ENCODE measurements at regions not wholly inside any gene's neighbourhood (a gene's known extent, or its start where the extent isn't known, plus 50 kb on each side); places are given as distances from the start of the nearest gene placed in this dataset.
"Not testable (repeated sequence)": the region's sequence is repeated elsewhere in the genome, so short reads cannot be mapped to it uniquely, and the experiment has no call there.

DNA sequence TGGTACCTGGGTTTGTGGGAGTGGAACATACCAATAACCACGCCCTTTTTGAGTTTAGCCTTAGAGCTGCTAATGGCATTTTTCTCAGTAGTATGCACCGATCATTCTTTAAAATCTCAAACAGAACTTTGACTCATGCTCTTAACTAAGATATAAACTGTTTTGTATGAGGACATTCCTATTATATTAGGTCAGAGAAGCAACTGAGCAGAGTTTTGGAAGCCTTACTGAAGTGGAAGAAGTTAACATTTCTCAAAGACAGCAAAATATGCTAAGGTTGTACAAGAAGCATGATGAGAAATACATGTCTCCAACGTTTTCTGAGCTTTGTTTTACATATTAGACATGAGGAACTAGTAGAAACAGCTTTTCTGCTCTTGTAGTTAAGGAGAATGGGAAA is 819.2 kb downstream of the FSCB start:
- Mint-ChIP-seq H3K27ac (no peak overlapping the region), H3K36me3 (no peaks in the 10 kb centered on the region), H3K9me3 (peaks cover 4 to 17% of the 10 kb centered on the region in 2 donors)
- DNase-seq (ENCODE audit: low spot score in 2 of 2), result no peak
- ATAC-seq, result no peak

DNA sequence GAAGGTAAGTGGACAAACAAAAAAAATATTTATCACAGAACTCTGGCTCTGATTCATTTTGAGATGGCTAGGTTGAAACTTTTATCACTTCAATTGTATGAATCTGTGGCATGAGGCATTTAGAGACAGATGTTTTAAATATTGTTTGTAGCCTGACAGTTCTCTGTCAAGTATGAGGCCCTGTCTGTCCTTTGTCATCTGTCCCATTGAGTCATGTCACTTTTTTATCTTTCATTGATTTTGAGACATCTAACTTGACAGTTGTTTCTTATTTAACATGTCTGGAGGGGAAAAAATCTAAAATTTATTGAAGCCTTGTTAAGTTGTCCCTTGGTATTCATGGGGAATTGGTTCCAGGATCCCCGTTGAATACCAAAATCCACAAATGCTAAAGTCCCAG is 829.5 kb downstream of the FSCB start:
- no peak overlapping the region for H3K27ac Mint-ChIP-seq
- DNase-seq (ENCODE audit: low spot score in 2 of 2) (no peak), ATAC-seq (no peak)
- H3K36me3 Mint-ChIP-seq, result no peaks in the 10 kb centered on the region
- peaks cover 9 to 19% of the 10 kb centered on the region in 2 donors for H3K9me3 Mint-ChIP-seq

DNA sequence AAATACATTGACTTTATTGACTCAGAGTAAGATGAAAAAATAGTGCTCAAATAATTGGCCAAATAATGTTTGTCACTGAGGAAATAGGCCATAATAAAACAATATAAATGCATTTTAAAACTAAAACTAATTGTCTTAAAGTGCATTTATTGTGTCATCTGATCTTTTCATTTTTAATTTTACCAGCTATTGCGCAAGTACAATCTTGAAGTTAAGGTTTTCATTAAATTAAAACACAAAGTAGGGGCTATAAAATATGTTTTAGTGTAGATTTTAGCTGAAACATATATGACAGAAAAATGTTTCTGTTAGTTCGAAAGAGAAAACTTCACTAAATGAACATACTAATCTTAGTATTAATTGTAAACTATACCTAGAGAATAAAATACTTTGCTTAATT is 832.8 kb downstream of the FSCB start:
- Mint-ChIP-seq H3K27ac (no peak overlapping the region), H3K9me3 (peaks cover 25 to 28% of the 10 kb centered on the region in 2 donors), H3K36me3 (no peaks in the 10 kb centered on the region)
- DNase-seq (ENCODE audit: low spot score in 2 of 2) (no peak), ATAC-seq (no peak)

DNA sequence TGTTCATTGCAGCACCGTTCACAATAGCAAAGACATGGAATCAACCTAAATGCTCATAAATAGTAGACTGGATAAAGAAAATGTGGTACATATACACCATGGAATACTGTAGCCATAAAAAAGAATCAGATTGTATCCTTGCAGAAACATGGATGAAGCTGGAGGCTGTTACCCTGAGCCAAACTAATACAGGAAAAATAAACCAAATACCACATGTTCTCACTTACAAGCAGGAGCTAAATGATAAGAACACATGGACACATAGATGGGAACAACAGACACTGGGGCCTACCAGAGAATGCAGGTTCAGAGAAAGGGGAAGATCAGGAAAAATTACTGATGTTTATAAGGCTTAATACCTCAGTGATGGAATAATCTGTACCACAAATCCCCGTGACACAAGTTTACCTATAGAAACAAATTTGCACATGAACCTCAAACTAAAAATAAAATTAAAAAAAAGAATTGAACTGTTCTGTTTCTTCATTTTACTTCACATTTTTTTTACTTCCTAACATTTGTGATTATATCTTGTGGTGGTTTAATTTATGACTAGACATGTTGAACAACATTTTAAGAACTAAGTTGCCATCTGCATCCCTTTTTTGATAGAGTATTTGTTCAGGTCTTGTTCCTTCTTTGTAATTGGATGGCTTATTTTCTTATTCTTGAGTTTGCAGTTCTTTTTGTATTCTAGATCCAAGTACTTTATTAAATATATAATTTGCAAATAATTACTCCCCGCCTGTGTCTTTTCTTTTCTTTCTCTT is 835.2 kb downstream of the FSCB start:
- DNase-seq (ENCODE audit: low spot score in 2 of 2) (no peak), ATAC-seq (no peak)
- peaks cover 0 to 2% of the 10 kb centered on the region in 2 donors for H3K36me3 Mint-ChIP-seq
- H3K27ac Mint-ChIP-seq, result no peak overlapping the region
- H3K9me3 Mint-ChIP-seq, result peaks cover 38 to 39% of the 10 kb centered on the region in 2 donors

DNA sequence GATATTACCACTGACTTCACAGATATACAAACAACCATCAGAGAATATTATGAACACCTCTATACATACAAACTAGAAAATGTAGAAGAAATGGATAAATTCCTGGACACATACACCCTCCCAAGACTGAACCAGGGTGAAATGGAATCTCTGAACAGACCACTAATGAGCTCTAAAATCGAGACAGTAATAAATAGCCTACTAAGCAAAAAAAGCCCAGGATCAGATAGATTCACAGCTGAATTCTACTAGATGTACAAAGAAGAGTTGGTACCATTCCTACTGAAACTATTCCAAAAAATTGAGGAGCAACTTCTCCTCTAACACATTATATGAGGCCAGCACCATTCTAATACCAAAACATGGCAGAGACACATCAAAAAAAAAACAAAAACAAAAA is 837.7 kb downstream of the FSCB start:
- Mint-ChIP-seq H3K36me3 (peaks cover 0 to 7% of the 10 kb centered on the region in 2 donors), H3K9me3 (peaks cover 34 to 44% of the 10 kb centered on the region in 2 donors), H3K27ac (no peak overlapping the region)
- ATAC-seq (no peak), DNase-seq (ENCODE audit: low spot score in 2 of 2) (no peak)

DNA sequence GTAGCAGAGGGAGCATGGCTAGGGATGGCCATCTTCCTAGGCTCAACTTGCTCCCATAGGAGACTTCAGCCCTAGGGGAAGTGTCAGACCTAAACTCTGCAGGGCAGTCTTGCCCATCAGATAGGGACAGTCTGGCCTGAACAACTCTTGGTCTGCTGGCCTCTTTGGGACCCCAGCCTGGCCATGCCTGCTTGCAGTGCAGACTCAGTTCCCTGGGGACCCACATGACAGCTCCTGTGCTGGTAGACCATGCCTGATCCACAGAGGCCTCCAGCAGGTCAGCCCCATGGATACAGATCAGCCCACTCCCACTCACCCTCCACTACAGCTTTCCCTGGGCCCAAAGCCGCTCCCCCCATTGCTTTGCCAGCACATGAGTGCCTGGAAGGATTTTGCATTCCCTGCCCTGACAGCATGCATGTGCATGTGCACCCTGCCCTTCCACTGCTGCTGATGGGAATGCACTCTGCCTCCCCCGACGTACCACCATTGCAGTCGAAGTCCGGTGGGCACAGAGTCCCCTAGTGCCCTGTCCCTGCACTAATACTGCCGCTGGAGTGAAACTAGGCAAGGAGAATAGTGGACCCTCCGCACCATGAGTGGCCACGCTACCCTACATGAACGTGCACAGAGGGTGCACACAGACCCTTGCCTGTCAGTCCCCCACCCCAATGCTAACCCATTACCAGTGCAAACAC is 841.4 kb downstream of the FSCB start:
- DNase-seq (ENCODE audit: low spot score in 2 of 2), result no peak
- no peak for ATAC-seq
- Mint-ChIP-seq H3K27ac (no peak overlapping the region), H3K9me3 (peaks cover 24 to 31% of the 10 kb centered on the region in 2 donors), H3K36me3 (peaks cover 0 to 7% of the 10 kb centered on the region in 2 donors)

DNA sequence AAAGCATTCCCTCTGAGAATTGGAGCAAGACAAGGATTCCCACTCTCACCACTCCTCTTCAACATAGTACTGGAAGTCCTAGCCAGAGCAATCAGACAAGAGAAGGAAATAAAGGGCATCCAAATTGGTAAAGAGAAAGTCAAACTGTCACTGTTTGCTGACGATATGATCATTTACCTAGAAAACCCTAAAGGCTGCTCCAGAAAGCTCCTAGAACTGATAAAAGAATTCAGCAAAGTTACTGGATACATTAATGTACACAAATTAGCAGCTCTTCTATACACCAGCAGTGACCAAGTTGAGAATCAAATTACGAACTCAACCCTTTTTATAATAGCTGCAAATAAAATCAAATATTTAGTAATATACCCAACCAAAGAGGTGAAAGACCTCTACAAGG is 851.9 kb downstream of the FSCB start:
- ATAC-seq; DNase-seq (ENCODE audit: low spot score in 2 of 2); H3K27ac Mint-ChIP-seq: not testable (repeated sequence)
- Mint-ChIP-seq H3K9me3 (peaks cover 23 to 37% of the 10 kb centered on the region in 2 donors), H3K36me3 (peaks cover 0 to 11% of the 10 kb centered on the region in 2 donors)

DNA sequence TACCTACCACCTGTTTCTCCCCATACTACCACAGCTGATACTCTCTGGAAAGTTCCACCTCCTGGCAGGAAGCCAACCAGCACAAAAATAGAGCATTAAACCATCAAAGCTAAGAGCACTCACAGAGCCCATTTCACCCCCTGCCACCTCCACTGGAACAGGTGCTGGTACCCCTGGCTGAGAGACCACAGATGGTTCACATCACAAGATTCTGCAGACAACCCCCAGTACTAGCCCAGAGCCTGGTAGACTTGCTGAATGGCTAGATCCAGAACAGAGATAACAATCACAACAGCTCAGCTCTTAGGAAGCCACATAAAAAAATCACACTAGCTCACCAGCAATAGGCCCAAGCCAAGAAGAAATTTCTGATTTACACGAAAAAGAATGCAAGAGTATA is 855.2 kb downstream of the FSCB start:
- Mint-ChIP-seq H3K27ac (no peak overlapping the region), H3K9me3 (peaks cover 28 to 37% of the 10 kb centered on the region in 2 donors), H3K36me3 (peaks cover 0 to 11% of the 10 kb centered on the region in 2 donors)
- DNase-seq (ENCODE audit: low spot score in 2 of 2) (no peak), ATAC-seq (no peak)

DNA sequence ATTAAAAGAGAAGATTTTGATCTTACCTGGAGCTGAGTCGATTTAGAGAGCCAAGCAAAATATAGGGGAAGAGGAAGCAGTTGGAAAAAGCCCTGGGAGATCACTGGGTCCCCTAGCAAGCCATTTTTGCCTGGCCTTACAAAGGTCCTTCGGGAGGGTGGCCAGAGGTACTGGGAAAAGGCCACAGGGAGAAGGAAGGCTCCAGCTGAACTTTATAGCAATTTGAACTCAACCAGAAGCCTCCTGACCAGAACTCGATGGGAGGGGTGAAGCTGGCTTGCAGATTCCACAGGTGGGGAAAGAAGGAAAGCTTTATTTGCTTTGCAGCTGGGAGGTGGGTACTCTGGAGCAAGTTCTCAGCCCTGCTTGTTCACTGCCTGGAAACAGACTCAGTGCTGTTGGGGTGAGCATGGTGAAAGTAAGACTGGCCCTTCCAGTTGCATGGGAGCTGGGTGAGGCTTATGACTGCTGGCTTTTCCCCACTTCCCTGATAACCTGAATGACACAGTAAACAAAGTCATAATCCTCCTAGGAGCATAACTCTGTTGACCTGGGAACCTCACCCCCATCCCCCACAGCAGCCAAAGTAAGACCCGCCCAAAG is 855.8 kb downstream of the FSCB start:
- no peak for ATAC-seq
- H3K36me3 Mint-ChIP-seq, result peaks cover 0 to 11% of the 10 kb centered on the region in 2 donors
- no peak overlapping the region for H3K27ac Mint-ChIP-seq
- peaks cover 28 to 37% of the 10 kb centered on the region in 2 donors for H3K9me3 Mint-ChIP-seq
- no peak for DNase-seq (ENCODE audit: low spot score in 2 of 2)

DNA sequence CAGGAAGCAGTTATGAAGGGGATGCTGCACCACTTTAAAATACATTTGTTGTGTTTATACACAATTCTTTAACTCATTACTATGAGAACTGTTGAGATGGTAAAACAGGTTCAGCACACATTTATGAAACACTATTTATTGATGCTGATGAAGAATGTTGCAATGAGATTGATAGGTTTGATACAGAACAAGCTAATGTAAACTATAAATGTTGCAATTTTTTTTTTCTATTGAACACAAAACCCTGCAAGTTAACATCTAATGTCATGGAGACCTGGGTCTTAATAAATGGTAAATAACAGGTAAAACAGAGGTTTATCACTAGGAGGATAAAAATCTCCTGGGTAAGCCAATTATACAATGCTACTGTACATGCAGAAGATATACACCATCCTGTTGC is 857.6 kb downstream of the FSCB start:
- DNase-seq (ENCODE audit: low spot score in 2 of 2), result no peak
- ATAC-seq, result no peak
- Mint-ChIP-seq H3K27ac (no peak overlapping the region), H3K36me3 (peaks cover 0 to 11% of the 10 kb centered on the region in 2 donors), H3K9me3 (peaks cover 30 to 43% of the 10 kb centered on the region in 2 donors)

DNA sequence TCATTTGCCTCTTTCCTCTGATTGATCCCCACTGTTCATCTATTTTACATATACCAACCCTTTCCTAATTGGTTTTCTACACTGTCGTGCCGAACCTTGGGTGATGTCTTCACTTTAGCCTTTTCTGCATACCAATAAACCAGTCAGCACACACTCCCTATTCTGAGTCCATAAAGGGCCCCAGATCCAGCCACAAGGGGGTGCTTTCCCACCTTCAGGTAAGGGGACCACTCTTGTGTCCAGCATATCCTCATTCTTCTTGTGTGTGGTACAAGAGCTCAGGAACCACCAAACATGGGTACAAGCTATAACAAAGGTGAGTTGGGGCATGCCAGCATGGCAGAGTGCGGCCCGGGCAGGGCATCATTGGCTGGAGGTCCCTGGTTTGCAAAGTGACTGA is 859.8 kb downstream of the FSCB start:
- no peak for ATAC-seq
- H3K27ac Mint-ChIP-seq, result no peak overlapping the region
- peaks cover 0 to 7% of the 10 kb centered on the region in 2 donors for H3K36me3 Mint-ChIP-seq
- no peak for DNase-seq (ENCODE audit: low spot score in 2 of 2)
- H3K9me3 Mint-ChIP-seq, result peaks cover 27 to 38% of the 10 kb centered on the region in 2 donors

DNA sequence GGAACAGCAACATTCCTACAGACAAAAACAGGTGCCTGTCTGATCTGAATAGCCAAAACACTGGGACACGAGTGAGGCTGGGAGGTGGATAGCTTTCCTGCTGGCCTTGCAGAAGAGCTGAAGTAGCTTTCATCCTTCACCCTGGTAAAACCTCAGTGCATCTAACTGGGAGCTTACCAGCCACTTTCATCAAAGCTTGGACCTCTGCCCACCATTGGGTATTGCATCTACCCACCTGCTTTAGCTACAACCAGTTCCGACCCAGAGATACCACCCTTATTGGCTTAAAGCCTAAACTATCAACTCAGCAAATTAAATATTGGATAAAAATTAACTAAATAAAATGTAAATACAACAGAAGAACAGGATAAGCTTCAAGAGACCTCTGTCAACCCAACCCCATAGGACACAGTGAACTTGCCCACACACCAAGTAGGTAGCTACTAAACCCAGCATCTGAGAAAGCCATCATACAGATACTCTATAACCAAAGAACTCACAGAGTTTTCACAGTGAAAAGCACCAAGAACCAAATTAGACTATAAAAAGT is 866.3 kb downstream of the FSCB start:
- Mint-ChIP-seq H3K36me3 (no peaks in the 10 kb centered on the region), H3K27ac (no peak overlapping the region), H3K9me3 (peaks cover 15 to 26% of the 10 kb centered on the region in 2 donors)
- DNase-seq (ENCODE audit: low spot score in 2 of 2), result no peak
- no peak for ATAC-seq

DNA sequence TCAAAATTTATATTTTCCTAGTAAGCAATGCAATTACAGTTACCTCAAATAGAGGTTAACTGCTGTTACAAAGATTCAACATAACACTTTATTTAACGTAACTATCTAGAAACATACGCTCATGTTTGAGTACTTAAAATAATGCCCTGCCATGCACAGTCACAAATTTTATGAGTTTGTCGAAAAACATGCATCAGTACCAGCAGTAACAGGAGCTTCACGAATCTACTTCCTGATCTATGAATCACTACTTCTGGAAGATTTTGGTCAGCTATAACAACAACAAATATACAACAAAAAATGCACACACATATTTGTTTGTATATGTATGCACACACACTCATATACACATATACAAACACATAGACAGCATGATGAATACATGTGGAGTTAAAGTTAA is 881.8 kb downstream of the FSCB start:
- peaks cover 4 to 6% of the 10 kb centered on the region in 2 donors for H3K9me3 Mint-ChIP-seq
- no peaks in the 10 kb centered on the region for H3K36me3 Mint-ChIP-seq
- DNase-seq (ENCODE audit: low spot score in 2 of 2) (no peak), ATAC-seq (no peak)
- no peak overlapping the region for H3K27ac Mint-ChIP-seq

DNA sequence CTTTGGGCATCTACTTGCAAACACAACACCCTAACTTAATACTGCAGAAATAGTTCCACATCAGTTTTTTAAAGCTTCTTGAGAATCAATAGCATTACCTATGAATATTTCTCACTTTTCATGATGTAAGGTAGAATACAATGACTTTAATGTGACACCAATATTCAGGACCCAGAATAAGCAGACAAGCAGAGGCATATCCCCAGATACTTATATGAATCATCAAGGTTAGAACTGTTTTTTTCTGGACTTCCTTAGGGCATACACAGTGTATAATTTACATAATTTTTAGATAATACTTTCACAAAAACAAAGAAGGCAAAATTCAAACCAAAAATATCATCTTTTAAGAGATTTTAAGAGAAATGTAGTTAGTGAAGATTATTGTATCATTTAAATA is 885.8 kb downstream of the FSCB start:
- H3K36me3 Mint-ChIP-seq, result no peaks in the 10 kb centered on the region
- peaks cover 6 to 7% of the 10 kb centered on the region in 2 donors for H3K9me3 Mint-ChIP-seq
- no peak overlapping the region for H3K27ac Mint-ChIP-seq
- no peak for ATAC-seq
- DNase-seq (ENCODE audit: low spot score in 2 of 2), result no peak

DNA sequence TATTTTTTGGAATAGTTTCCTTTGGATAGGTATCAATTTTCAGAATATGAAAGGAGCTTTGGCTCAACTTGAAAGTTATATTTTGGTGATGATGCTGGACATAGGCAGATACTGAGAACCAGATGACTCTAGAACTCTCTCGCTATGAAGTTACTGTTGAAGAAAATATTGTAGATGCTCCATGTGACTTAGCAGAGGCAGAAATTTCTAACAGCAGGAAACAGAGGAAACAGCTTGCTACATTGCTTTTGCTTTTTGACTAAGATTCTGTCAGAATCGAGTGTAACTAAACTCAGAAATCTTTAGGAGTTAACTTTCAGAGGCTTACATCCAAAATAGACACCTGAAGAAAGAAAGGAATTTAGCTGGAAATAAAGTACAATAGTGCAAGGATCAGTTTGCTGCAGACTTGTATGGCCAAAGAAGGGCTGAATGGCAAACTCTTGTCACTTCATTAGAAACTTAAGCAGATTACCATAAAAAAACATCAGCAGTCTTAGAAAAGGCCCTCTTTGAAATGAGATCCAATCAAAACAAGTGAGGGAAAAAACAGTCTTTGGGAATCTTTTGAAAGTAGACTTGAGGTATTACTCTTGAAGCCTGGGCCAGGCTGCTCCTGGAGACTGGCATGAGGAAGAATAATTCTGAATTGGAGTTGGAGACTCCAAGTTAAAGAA is 911.8 kb downstream of the FSCB start:
- Mint-ChIP-seq H3K27ac (no peak overlapping the region), H3K36me3 (peaks cover 0 to 6% of the 10 kb centered on the region in 2 donors), H3K9me3 (peaks cover 8 to 17% of the 10 kb centered on the region in 2 donors)
- DNase-seq (ENCODE audit: low spot score in 2 of 2) (no peak), ATAC-seq (no peak)

DNA sequence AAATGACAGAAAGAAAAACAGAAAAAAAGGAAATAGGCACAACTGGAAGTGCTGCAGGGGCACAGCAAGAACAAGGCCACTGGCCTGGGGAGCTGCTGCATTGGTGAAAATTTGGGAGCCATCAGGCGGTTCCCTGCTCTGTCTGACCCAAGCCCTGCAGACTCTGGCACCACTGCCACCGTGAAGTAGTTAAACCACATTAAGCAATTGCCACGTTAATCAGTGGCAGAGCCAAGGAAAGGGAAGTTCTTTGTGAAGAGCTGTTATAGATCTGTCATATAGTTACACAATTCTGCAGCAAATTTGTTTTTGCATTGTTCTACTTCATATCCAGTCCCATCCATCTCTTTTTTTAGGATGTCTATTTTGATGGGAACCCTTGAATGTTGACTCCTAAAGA is 915.3 kb downstream of the FSCB start:
- peaks cover 0 to 13% of the 10 kb centered on the region in 2 donors for H3K9me3 Mint-ChIP-seq
- ATAC-seq (no peak), DNase-seq (ENCODE audit: low spot score in 2 of 2) (no peak)
- H3K36me3 Mint-ChIP-seq, result no peaks in the 10 kb centered on the region
- no peak overlapping the region for H3K27ac Mint-ChIP-seq

DNA sequence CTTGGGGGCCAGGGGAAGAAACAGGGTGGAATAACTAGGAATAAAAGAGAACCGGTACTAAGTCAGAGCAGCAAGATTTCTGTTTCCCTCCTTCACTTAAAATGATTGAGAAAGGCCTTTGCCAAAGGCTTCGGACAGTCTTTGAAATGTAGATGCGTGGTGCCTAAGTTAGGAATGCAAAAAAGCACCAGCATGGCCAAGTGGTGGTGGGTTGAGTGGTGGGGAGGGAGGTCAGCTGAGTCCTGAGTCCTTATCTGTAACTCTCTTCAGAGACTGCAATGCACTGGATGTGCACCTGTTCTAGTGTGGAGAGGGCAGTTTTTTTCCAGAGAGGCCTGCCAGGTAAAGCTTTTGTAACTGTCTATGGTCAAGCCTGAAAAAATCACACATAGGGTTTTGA is 919.9 kb downstream of the FSCB start:
- Mint-ChIP-seq H3K9me3 (peaks cover 3 to 4% of the 10 kb centered on the region in 2 donors), H3K36me3 (no peaks in the 10 kb centered on the region)
- ATAC-seq, result no peak

More for the DNA sequence above, 919.9 kb downstream of the FSCB start:
- DNase-seq (ENCODE audit: low spot score in 2 of 2), result no peak
- H3K27ac Mint-ChIP-seq, result no peak overlapping the region
